Tongue (tissue), 1 donor: ENCODE measurements at regions not wholly inside any gene's neighbourhood (a gene's known extent, or its start where the extent isn't known, plus 50 kb on each side); places are given as distances from the start of the nearest gene placed in this dataset.

Experiments used
- DNase-seq: peaks from one replicate; pipeline ENCODE4 v3.0.0-alpha.2; 2015

GRCh38 chr14:34126586-34126985 is 175.7 kb upstream of the EGLN3 start:
- no peak for DNase-seq

- DNase-seq = no peak
Observed at GRCh38 chr14:34124585-34124984, 173.7 kb upstream of the EGLN3 start.

GRCh38 chr14:34122650-34123049 is 171.8 kb upstream of the EGLN3 start:
- DNase-seq = no peak

- DNase-seq = no peak
Observed at GRCh38 chr14:34122081-34122480, 171.2 kb upstream of the EGLN3 start.

GRCh38 chr14:34120185-34120977 is 169.5 kb upstream of the EGLN3 start:
- no peak for DNase-seq

GRCh38 chr14:34119107-34119858 is 168.4 kb upstream of the EGLN3 start:
- DNase-seq = no peak

- DNase-seq = no peak
Observed at GRCh38 chr14:34113991-34114390, 163.1 kb upstream of the EGLN3 start.

- DNase-seq = no peak
Observed at GRCh38 chr14:34113005-34113511, 162.2 kb upstream of the EGLN3 start.

- DNase-seq = no peak
Observed at GRCh38 chr14:34111953-34112352, 161.1 kb upstream of the EGLN3 start.

- no peak for DNase-seq
Observed at GRCh38 chr14:34111505-34111904, 160.6 kb upstream of the EGLN3 start.

GRCh38 chr14:34110531-34110930 is 159.7 kb upstream of the EGLN3 start:
- DNase-seq = no peak

- DNase-seq = no peak
Observed at GRCh38 chr14:34107441-34107840, 156.6 kb upstream of the EGLN3 start.

GRCh38 chr14:34106310-34106709 is 155.4 kb upstream of the EGLN3 start:
- DNase-seq = no peak

- DNase-seq = peak; percentile 20
Observed at GRCh38 chr14:34104489-34105397, 153.9 kb upstream of the EGLN3 start.

GRCh38 chr14:34103176-34103575 is 152.3 kb upstream of the EGLN3 start:
- DNase-seq = no peak

- peak; percentile 61 for DNase-seq
Observed at GRCh38 chr14:34099635-34100034, 148.8 kb upstream of the EGLN3 start.

- DNase-seq = no peak
Observed at GRCh38 chr14:34098985-34099349, 148.1 kb upstream of the EGLN3 start.

GRCh38 chr14:34098045-34098984 is 147.4 kb upstream of the EGLN3 start:
- DNase-seq = peak; percentile 76

- no peak for DNase-seq
Observed at GRCh38 chr14:34097644-34098043, 146.8 kb upstream of the EGLN3 start.

GRCh38 chr14:34094384-34094783 is 143.5 kb upstream of the EGLN3 start:
- DNase-seq = no peak

GRCh38 chr14:34093883-34094282 is 143.0 kb upstream of the EGLN3 start:
- no peak for DNase-seq
